ENCODE measurements at regions not wholly inside any gene's neighbourhood (a gene's known extent, or its start where the extent isn't known, plus 50 kb on each side); places are given as distances from the start of the nearest gene placed in this dataset.
"Not testable (repeated sequence)": the region's sequence is repeated elsewhere in the genome, so short reads cannot be mapped to it uniquely, and the experiment has no call there.

- Histone ChIP-seq H3K36me3 (ENCODE audit: control insufficient read depth in 2 of 2, insufficient read depth in 2 of 2, low read length in 1 of 2) (no peaks in the 10 kb centered on the region), H3K4me3 (ENCODE audit: low read length in 2 of 2) (no peak overlapping the region), H3K27me3 (ENCODE audit: control insufficient read depth in 2 of 2, insufficient read depth in 1 of 2, low read length in 1 of 2) (no peaks in the 10 kb centered on the region), H3K27ac (ENCODE audit: low read depth in 1 of 2, low read length in 1 of 2) (no peak overlapping the region), H3K9me3 (ENCODE audit: control insufficient read depth in 2 of 2, insufficient read depth in 1 of 2, low read length in 1 of 2) (no peaks in the 10 kb centered on the region), H3K4me1 (ENCODE audit: control insufficient read depth in 2 of 2, insufficient read depth in 2 of 2, low read length in 2 of 2) (no peaks in the 10 kb centered on the region)
- no peak for DNase-seq (ENCODE audit: low read depth in 6 of 9, low spot score in 9 of 9)
- WGBS, result 93% methylated on average over 16 of the region's 16 CpGs
Observed at GRCh38 chr11:133649040-133649439, 116.7 kb upstream of the OPCML start.

GRCh38 chr11:133639408-133639807, 107.1 kb upstream of the OPCML start:
- Histone ChIP-seq H3K4me3 (ENCODE audit: low read length in 2 of 2) (no peak overlapping the region), H3K4me1 (ENCODE audit: control insufficient read depth in 2 of 2, insufficient read depth in 2 of 2, low read length in 2 of 2) (no peaks in the 10 kb centered on the region), H3K9me3 (ENCODE audit: control insufficient read depth in 2 of 2, insufficient read depth in 1 of 2, low read length in 1 of 2) (no peaks in the 10 kb centered on the region), H3K27ac (ENCODE audit: low read depth in 1 of 2, low read length in 1 of 2) (no peak overlapping the region), H3K36me3 (ENCODE audit: control insufficient read depth in 2 of 2, insufficient read depth in 2 of 2, low read length in 1 of 2) (no peaks in the 10 kb centered on the region), H3K27me3 (ENCODE audit: control insufficient read depth in 2 of 2, insufficient read depth in 1 of 2, low read length in 1 of 2) (no peaks in the 10 kb centered on the region)
- no peak for DNase-seq (ENCODE audit: low read depth in 6 of 9, low spot score in 9 of 9)
- 81% methylated on average over 2 of the region's 2 CpGs for WGBS

- 87% methylated on average over 5 of the region's 5 CpGs for WGBS
- DNase-seq (ENCODE audit: low read depth in 6 of 9, low spot score in 9 of 9), result no peak
- H3K36me3 ChIP-seq (ENCODE audit: control insufficient read depth in 2 of 2, insufficient read depth in 2 of 2, low read length in 1 of 2), result no peaks in the 10 kb centered on the region
Observed at GRCh38 chr11:133638921-133639320, 106.6 kb upstream of the OPCML start.

GRCh38 chr11:133636711-133637355, 104.5 kb upstream of the OPCML start:
- Histone ChIP-seq H3K9me3 (ENCODE audit: control insufficient read depth in 2 of 2, insufficient read depth in 1 of 2, low read length in 1 of 2) (no peaks in the 10 kb centered on the region), H3K27me3 (ENCODE audit: control insufficient read depth in 2 of 2, insufficient read depth in 1 of 2, low read length in 1 of 2) (no peaks in the 10 kb centered on the region), H3K27ac (ENCODE audit: low read depth in 1 of 2, low read length in 1 of 2) (no peak overlapping the region), H3K4me3 (ENCODE audit: low read length in 2 of 2) (no peak overlapping the region), H3K36me3 (ENCODE audit: control insufficient read depth in 2 of 2, insufficient read depth in 2 of 2, low read length in 1 of 2) (no peaks in the 10 kb centered on the region), H3K4me1 (ENCODE audit: control insufficient read depth in 2 of 2, insufficient read depth in 2 of 2, low read length in 2 of 2) (no peaks in the 10 kb centered on the region)
- DNase-seq (ENCODE audit: low read depth in 6 of 9, low spot score in 9 of 9), result no peak
- WGBS, result 69% methylated on average over 18 of the region's 18 CpGs

More at GRCh38 chr11:133638921-133639320, 106.6 kb upstream of the OPCML start:
- H3K4me1 ChIP-seq (ENCODE audit: control insufficient read depth in 2 of 2, insufficient read depth in 2 of 2, low read length in 2 of 2), result no peaks in the 10 kb centered on the region
- H3K27me3 ChIP-seq (ENCODE audit: control insufficient read depth in 2 of 2, insufficient read depth in 1 of 2, low read length in 1 of 2), result no peaks in the 10 kb centered on the region
- H3K27ac ChIP-seq (ENCODE audit: low read depth in 1 of 2, low read length in 1 of 2), result no peak overlapping the region
- H3K4me3 ChIP-seq (ENCODE audit: low read length in 2 of 2), result no peak overlapping the region
- no peaks in the 10 kb centered on the region for H3K9me3 ChIP-seq (ENCODE audit: control insufficient read depth in 2 of 2, insufficient read depth in 1 of 2, low read length in 1 of 2)

- no peaks in the 10 kb centered on the region for H3K36me3 ChIP-seq (ENCODE audit: control insufficient read depth in 2 of 2, insufficient read depth in 2 of 2, low read length in 1 of 2)
- no peak overlapping the region for H3K27ac ChIP-seq (ENCODE audit: low read depth in 1 of 2, low read length in 1 of 2)
- WGBS, result 82% methylated on average over 3 of the region's 3 CpGs
- H3K27me3 ChIP-seq (ENCODE audit: control insufficient read depth in 2 of 2, insufficient read depth in 1 of 2, low read length in 1 of 2), result no peaks in the 10 kb centered on the region
- no peaks in the 10 kb centered on the region for H3K4me1 ChIP-seq (ENCODE audit: control insufficient read depth in 2 of 2, insufficient read depth in 2 of 2, low read length in 2 of 2)
- no peak overlapping the region for H3K4me3 ChIP-seq (ENCODE audit: low read length in 2 of 2)
- H3K9me3 ChIP-seq (ENCODE audit: control insufficient read depth in 2 of 2, insufficient read depth in 1 of 2, low read length in 1 of 2), result no peaks in the 10 kb centered on the region
- DNase-seq (ENCODE audit: low read depth in 6 of 9, low spot score in 9 of 9), result no peak
Observed at GRCh38 chr11:133635244-133635739, 103.0 kb upstream of the OPCML start.

GRCh38 chr11:133628371-133628770, 96.1 kb upstream of the OPCML start:
- H3K27ac ChIP-seq (ENCODE audit: low read depth in 1 of 2, low read length in 1 of 2); H3K4me3 ChIP-seq (ENCODE audit: low read length in 2 of 2); H3K9me3 ChIP-seq (ENCODE audit: control insufficient read depth in 2 of 2, insufficient read depth in 1 of 2, low read length in 1 of 2); H3K4me1 ChIP-seq (ENCODE audit: control insufficient read depth in 2 of 2, insufficient read depth in 2 of 2, low read length in 2 of 2); H3K27me3 ChIP-seq (ENCODE audit: control insufficient read depth in 2 of 2, insufficient read depth in 1 of 2, low read length in 1 of 2); H3K36me3 ChIP-seq (ENCODE audit: control insufficient read depth in 2 of 2, insufficient read depth in 2 of 2, low read length in 1 of 2); DNase-seq (ENCODE audit: low read depth in 6 of 9, low spot score in 9 of 9): not testable (repeated sequence)
- 82% methylated on average over 10 of the region's 11 CpGs for WGBS

GRCh38 chr11:133621611-133622010, 89.3 kb upstream of the OPCML start:
- no peaks in the 10 kb centered on the region for H3K4me1 ChIP-seq (ENCODE audit: control insufficient read depth in 2 of 2, insufficient read depth in 2 of 2, low read length in 2 of 2)
- no peak for DNase-seq (ENCODE audit: low read depth in 6 of 9, low spot score in 9 of 9)
- no peaks in the 10 kb centered on the region for H3K36me3 ChIP-seq (ENCODE audit: control insufficient read depth in 2 of 2, insufficient read depth in 2 of 2, low read length in 1 of 2)
- 59% methylated on average over 6 of the region's 6 CpGs for WGBS
- H3K27me3 ChIP-seq (ENCODE audit: control insufficient read depth in 2 of 2, insufficient read depth in 1 of 2, low read length in 1 of 2), result no peaks in the 10 kb centered on the region
- H3K4me3 ChIP-seq (ENCODE audit: low read length in 2 of 2), result no peak overlapping the region
- H3K9me3 ChIP-seq (ENCODE audit: control insufficient read depth in 2 of 2, insufficient read depth in 1 of 2, low read length in 1 of 2), result no peaks in the 10 kb centered on the region
- no peak overlapping the region for H3K27ac ChIP-seq (ENCODE audit: low read depth in 1 of 2, low read length in 1 of 2)

- no peaks in the 10 kb centered on the region for H3K4me1 ChIP-seq (ENCODE audit: control insufficient read depth in 2 of 2, insufficient read depth in 2 of 2, low read length in 2 of 2)
- 56% methylated on average over 2 of the region's 2 CpGs for WGBS
- no peak for DNase-seq (ENCODE audit: low read depth in 6 of 9, low spot score in 9 of 9)
- H3K27me3 ChIP-seq (ENCODE audit: control insufficient read depth in 2 of 2, insufficient read depth in 1 of 2, low read length in 1 of 2), result no peaks in the 10 kb centered on the region
- H3K4me3 ChIP-seq (ENCODE audit: low read length in 2 of 2), result no peak overlapping the region
- H3K27ac ChIP-seq (ENCODE audit: low read depth in 1 of 2, low read length in 1 of 2), result no peak overlapping the region
- no peaks in the 10 kb centered on the region for H3K36me3 ChIP-seq (ENCODE audit: control insufficient read depth in 2 of 2, insufficient read depth in 2 of 2, low read length in 1 of 2)
- no peaks in the 10 kb centered on the region for H3K9me3 ChIP-seq (ENCODE audit: control insufficient read depth in 2 of 2, insufficient read depth in 1 of 2, low read length in 1 of 2)
Observed at GRCh38 chr11:133619973-133620372, 87.7 kb upstream of the OPCML start.

- H3K27ac ChIP-seq (ENCODE audit: low read depth in 1 of 2, low read length in 1 of 2), result no peak overlapping the region
- no peak overlapping the region for H3K4me3 ChIP-seq (ENCODE audit: low read length in 2 of 2)
- H3K4me1 ChIP-seq (ENCODE audit: control insufficient read depth in 2 of 2, insufficient read depth in 2 of 2, low read length in 2 of 2), result no peaks in the 10 kb centered on the region
- H3K36me3 ChIP-seq (ENCODE audit: control insufficient read depth in 2 of 2, insufficient read depth in 2 of 2, low read length in 1 of 2), result no peaks in the 10 kb centered on the region
- no peaks in the 10 kb centered on the region for H3K9me3 ChIP-seq (ENCODE audit: control insufficient read depth in 2 of 2, insufficient read depth in 1 of 2, low read length in 1 of 2)
- no peaks in the 10 kb centered on the region for H3K27me3 ChIP-seq (ENCODE audit: control insufficient read depth in 2 of 2, insufficient read depth in 1 of 2, low read length in 1 of 2)
- 88% methylated on average over 2 of the region's 2 CpGs for WGBS
- DNase-seq (ENCODE audit: low read depth in 6 of 9, low spot score in 9 of 9), result no peak
Observed at GRCh38 chr11:133619397-133619796, 87.1 kb upstream of the OPCML start.
